Skeletal muscle satellite cell (primary cell): ENCODE measurements at regions not wholly inside any gene's neighbourhood (a gene's known extent, or its start where the extent isn't known, plus 50 kb on each side); places are given as distances from the start of the nearest gene placed in this dataset.

ENCODE experiments used
- H3K27me3 ChIP-seq: 2 replicates; pipeline ENCODE4 v1.7.0; 2013; ENCODE audit warnings: low read length; ENCODE audit not compliant: control insufficient read depth, insufficient read depth
- H3K36me3 ChIP-seq: 2 replicates; pipeline ENCODE4 v1.7.0; 2013; ENCODE audit warnings: mild to moderate bottlenecking, control low read depth, low read length; ENCODE audit not compliant: insufficient read depth
- H3K4me1 ChIP-seq: 2 replicates; pipeline ENCODE4 v1.7.0; 2013; ENCODE audit warnings: low read length; ENCODE audit not compliant: control insufficient read depth, insufficient read depth
- H3K4me2 ChIP-seq: 2 replicates; pipeline ENCODE4 v1.7.0; 2013; ENCODE audit warnings: mild to moderate bottlenecking, low read length
- H3K4me3 ChIP-seq: 2 replicates; pipeline ENCODE4 v1.7.0; 2013; ENCODE audit warnings: low read length
- H3K9ac ChIP-seq: 2 replicates; pipeline ENCODE4 v1.7.0; 2013; ENCODE audit warnings: mild to moderate bottlenecking, low read depth, low read length, moderate library complexity
- H3K9me3 ChIP-seq: replicated peaks from 2 replicates; pipeline ENCODE4 v1.7.0; 2013; ENCODE audit warnings: mild to moderate bottlenecking, control low read depth, low read length

DNA sequence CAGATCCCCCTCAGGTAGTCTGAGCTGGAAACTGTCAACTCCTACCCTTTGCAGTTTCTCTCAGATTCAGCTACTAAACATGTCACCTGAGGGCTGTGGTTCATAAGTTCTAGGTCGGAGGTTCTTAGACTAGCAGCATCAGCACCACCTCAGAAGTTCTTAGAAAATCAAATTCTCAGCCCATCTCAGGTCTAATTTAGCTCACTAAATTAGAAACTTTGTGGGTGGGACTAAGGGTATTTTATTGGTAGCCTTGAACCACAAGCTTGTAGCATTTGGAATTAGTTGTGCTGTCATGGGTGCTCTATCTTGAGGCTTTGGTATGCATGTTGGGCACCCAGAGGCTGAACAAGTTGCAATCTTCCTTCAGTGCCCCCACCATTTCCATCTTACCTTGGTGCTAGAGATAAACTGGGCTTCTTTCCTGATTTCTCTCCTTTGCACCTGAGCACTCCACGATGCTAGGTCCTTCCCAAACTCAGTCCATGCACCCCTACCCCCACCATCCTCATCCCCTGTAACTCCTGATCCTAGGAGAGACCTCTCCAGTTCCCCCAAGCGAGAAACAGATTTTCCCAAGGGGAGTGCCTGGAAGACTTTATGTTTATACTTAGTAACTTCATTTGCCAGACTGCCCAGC lies 54.2 kb downstream of the S1PR1 start:
- no peak overlapping the region for H3K9ac ChIP-seq
- H3K27me3 ChIP-seq = no peaks in the 10 kb centered on the region
- no peaks in the 10 kb centered on the region for H3K9me3 ChIP-seq
- no peak overlapping the region for H3K4me3 ChIP-seq
- H3K4me2 ChIP-seq = no peak overlapping the region
- peaks cover 19% of the 10 kb centered on the region for H3K4me1 ChIP-seq
- no peaks in the 10 kb centered on the region for H3K36me3 ChIP-seq

- no peak overlapping the region for H3K9ac ChIP-seq
- H3K4me1 ChIP-seq = peaks cover 19% of the 10 kb centered on the region
- H3K9me3 ChIP-seq = no peaks in the 10 kb centered on the region
- H3K36me3 ChIP-seq = no peaks in the 10 kb centered on the region
- H3K27me3 ChIP-seq = no peaks in the 10 kb centered on the region
- H3K4me3 ChIP-seq = no peak overlapping the region
- no peak overlapping the region for H3K4me2 ChIP-seq
These were observed 55.0 kb downstream of the S1PR1 start for GRCh38 chr1:101291562-101292380.

- Histone ChIP-seq H3K36me3 (no peaks in the 10 kb centered on the region), H3K4me1 (peaks cover 19% of the 10 kb centered on the region), H3K4me3 (no peak overlapping the region), H3K27me3 (no peaks in the 10 kb centered on the region), H3K9ac (no peak overlapping the region), H3K9me3 (no peaks in the 10 kb centered on the region), H3K4me2 (no peak overlapping the region)
These were observed 56.7 kb downstream of the S1PR1 start for GRCh38 chr1:101293461-101294051.

DNA sequence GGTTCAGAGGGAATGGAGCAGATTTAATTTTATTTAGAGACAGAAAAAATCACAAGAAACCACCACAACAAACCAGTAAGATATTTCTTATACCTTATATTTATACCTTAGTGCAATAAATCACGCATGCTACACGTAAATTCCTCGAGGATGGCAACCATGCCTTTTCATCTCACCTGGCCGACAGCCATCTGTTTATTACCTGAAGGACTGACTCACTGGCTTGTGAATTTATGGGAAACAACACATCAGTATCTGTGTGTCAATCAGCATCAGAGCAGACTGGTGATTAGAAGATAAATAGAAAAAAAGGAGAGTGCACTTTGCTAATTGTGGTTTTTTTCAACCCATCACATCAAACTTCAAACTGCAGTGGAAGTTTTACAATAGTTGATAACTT lies 58.4 kb downstream of the S1PR1 start:
- Histone ChIP-seq H3K4me2 (no peak overlapping the region), H3K9ac (no peak overlapping the region), H3K4me1 (peaks cover 14% of the 10 kb centered on the region), H3K9me3 (no peaks in the 10 kb centered on the region), H3K27me3 (no peaks in the 10 kb centered on the region), H3K4me3 (no peak overlapping the region), H3K36me3 (no peaks in the 10 kb centered on the region)

GRCh38 chr1:101298663-101299062 lies 61.8 kb downstream of the S1PR1 start:
- no peaks in the 10 kb centered on the region for H3K9me3 ChIP-seq
- no peaks in the 10 kb centered on the region for H3K27me3 ChIP-seq
- H3K36me3 ChIP-seq = no peaks in the 10 kb centered on the region
- peaks cover 14% of the 10 kb centered on the region for H3K4me1 ChIP-seq
- H3K4me3 ChIP-seq = no peak overlapping the region
- no peak overlapping the region for H3K4me2 ChIP-seq
- no peak overlapping the region for H3K9ac ChIP-seq

DNA sequence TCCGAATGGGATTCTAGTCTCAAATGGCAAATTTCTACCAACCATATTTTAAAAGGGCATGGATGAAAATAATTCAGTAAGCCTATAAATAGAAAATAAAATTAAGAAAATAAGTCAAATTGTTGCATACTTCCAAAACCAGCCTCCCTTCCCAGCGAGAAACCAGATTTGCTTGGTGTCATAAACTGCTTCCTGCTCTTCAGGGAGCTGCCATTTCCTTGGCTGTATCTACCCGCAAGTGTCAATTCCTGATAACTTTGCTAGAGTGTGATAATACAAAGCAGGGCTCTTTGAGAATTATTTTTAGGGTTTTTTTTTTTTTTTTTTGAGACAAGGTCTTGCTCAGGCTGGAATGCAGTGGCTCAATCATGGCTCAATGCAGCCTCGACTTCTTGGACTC lies 62.3 kb downstream of the S1PR1 start:
- H3K4me1 ChIP-seq = peaks cover 14% of the 10 kb centered on the region
- H3K4me3 ChIP-seq = no peak overlapping the region
- no peaks in the 10 kb centered on the region for H3K36me3 ChIP-seq
- no peak overlapping the region for H3K4me2 ChIP-seq
- H3K27me3 ChIP-seq = no peaks in the 10 kb centered on the region
- no peaks in the 10 kb centered on the region for H3K9me3 ChIP-seq
- H3K9ac ChIP-seq = no peak overlapping the region

GRCh38 chr1:101299710-101300109 lies 62.9 kb downstream of the S1PR1 start:
- Histone ChIP-seq H3K9me3 (no peaks in the 10 kb centered on the region), H3K4me2 (no peak overlapping the region), H3K36me3 (no peaks in the 10 kb centered on the region), H3K9ac (no peak overlapping the region), H3K4me3 (no peak overlapping the region), H3K4me1 (peaks cover 14% of the 10 kb centered on the region), H3K27me3 (no peaks in the 10 kb centered on the region)

DNA sequence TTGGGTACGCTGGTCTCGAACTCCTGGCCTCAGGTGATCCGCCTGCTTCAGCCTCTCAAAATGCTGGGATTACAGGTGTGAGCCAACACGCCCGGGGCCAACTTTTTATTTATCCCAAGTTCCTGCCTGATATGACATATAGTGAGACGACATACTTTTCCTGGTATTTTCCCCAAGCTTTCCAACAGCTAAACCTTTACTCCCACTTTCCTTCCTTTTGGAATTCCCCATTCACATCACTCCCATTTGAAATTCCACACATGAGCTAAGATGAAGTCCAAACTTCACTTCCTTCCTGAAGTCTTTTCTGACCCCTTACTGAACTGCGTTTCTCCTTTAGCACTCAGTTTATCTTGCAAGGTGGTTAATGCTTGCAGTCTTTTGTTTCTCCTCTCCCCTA lies 64.1 kb downstream of the S1PR1 start:
- no peak overlapping the region for H3K4me3 ChIP-seq
- H3K4me2 ChIP-seq = no peak overlapping the region
- H3K36me3 ChIP-seq = no peaks in the 10 kb centered on the region
- peaks cover 14% of the 10 kb centered on the region for H3K4me1 ChIP-seq
- no peaks in the 10 kb centered on the region for H3K9me3 ChIP-seq
- H3K9ac ChIP-seq = no peak overlapping the region
- H3K27me3 ChIP-seq = no peaks in the 10 kb centered on the region

DNA sequence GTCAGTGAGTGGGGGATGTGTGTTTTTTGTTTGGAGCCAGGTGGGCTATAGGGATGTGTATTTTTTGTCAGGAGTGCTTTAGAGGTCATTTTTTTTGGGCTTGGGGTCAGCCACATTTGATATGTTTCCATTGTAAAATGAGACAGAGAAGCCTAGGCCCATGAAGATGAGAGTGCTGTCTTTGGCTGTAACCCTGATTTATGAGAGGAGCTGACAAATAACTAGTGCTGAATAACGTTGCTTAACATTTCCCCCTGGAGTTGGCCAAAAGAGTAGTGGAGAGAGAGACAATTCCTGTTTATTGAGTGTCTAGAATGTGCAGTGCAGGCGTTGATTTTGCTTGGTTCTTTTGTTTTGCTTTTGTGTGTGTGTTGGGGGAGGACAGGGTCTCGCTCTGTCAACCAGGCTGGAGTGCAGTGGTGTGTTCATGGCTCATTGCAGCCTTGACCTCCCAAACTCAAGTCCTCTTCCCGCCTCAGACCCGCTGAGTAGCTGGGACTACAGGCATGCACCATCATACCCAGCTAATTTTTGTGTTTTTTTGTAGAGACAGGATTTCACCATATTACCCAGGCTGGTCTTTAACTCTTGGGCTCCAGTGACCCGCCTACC lies 64.7 kb downstream of the S1PR1 start:
- Histone ChIP-seq H3K27me3 (peaks cover 3% of the 10 kb centered on the region), H3K9me3 (no peaks in the 10 kb centered on the region), H3K4me2 (no peak overlapping the region), H3K9ac (no peak overlapping the region), H3K36me3 (no peaks in the 10 kb centered on the region), H3K4me1 (peaks cover 14% of the 10 kb centered on the region), H3K4me3 (no peak overlapping the region)

- Histone ChIP-seq H3K36me3 (no peaks in the 10 kb centered on the region), H3K4me1 (peaks cover 14% of the 10 kb centered on the region), H3K27me3 (peaks cover 17% of the 10 kb centered on the region), H3K9ac (no peak overlapping the region), H3K4me2 (no peak overlapping the region), H3K9me3 (no peaks in the 10 kb centered on the region), H3K4me3 (no peak overlapping the region)
These were observed 66.2 kb downstream of the S1PR1 start for GRCh38 chr1:101302831-101303511.
